SK-N-SH treated with all-trans-retinoic acid at 6 μM for 48 hours (cell line): ENCODE measurements at regions not wholly inside any gene's neighbourhood (a gene's known extent, or its start where the extent isn't known, plus 50 kb on each side); places are given as distances from the start of the nearest gene placed in this dataset.

Source experiments
- ARNTL ChIP-seq: fragments of 450-650 bp; formaldehyde crosslinking; IDR thresholded peaks from 2 replicates; pipeline ENCODE4 v1.5.0; 2020; ENCODE audit warnings: low read depth, mild to moderate bottlenecking, moderate library complexity, borderline replicate concordance
- ESRRG ChIP-seq: fragments of 250-450 bp; sonication (Bioruptor Pico); IDR thresholded peaks from 2 replicates; pipeline ENCODE4 v1.6.1; 2021; ENCODE audit warnings: mild to moderate bottlenecking
- PATZ1 ChIP-seq: fragments of 250-450 bp; sonication (Bioruptor Pico); IDR thresholded peaks from 2 replicates; pipeline ENCODE4 v1.8.0; 2020; ENCODE audit warnings: mild to moderate bottlenecking, moderate library complexity, borderline replicate concordance
- RARB ChIP-seq: fragments of 250-450 bp; sonication (Bioruptor Pico); IDR thresholded peaks from 2 replicates; pipeline ENCODE4 v1.8.0; 2021; ENCODE audit warnings: mild to moderate bottlenecking, moderate library complexity
- SNAI2 ChIP-seq: fragments of 250-450 bp; sonication (Bioruptor Pico); IDR thresholded peaks from 2 replicates; pipeline ENCODE4 v1.5.0; 2020; ENCODE audit warnings: mild to moderate bottlenecking, moderate library complexity
- TOX ChIP-seq: fragments of 250-450 bp; sonication (Bioruptor Pico); IDR thresholded peaks from 2 replicates; pipeline ENCODE4 v1.8.0; 2021; ENCODE audit warnings: mild to moderate bottlenecking, moderate library complexity, borderline replicate concordance
- ZC3H10 ChIP-seq: fragments of 250-450 bp; sonication (Bioruptor Pico); IDR thresholded peaks from 2 replicates; pipeline ENCODE4 v1.5.1; 2021; ENCODE audit warnings: mild to moderate bottlenecking, moderate library complexity
- ZFP3 ChIP-seq: fragments of 250-450 bp; sonication (Bioruptor Pico); IDR thresholded peaks from 2 replicates; pipeline ENCODE4 v1.5.0; 2020; ENCODE audit warnings: mild to moderate bottlenecking, moderate library complexity
- ZNF70 ChIP-seq: fragments of 450-650 bp; formaldehyde crosslinking; IDR thresholded peaks from 2 replicates; pipeline ENCODE4 v1.5.0; 2020; ENCODE audit warnings: mild to moderate bottlenecking, moderate library complexity

GRCh38 chr16:54409982-54410381 lies 123.4 kb upstream of the IRX3 start:
- TF ChIP-seq SNAI2 (no peak), ZFP3 (CRISPR knock-in tag) (no peak), ESRRG (CRISPR knock-in tag) (no peak), TOX (CRISPR knock-in tag) (no peak), ZC3H10 (CRISPR knock-in tag) (no peak), RARB (CRISPR knock-in tag) (no peak), PATZ1 (CRISPR knock-in tag) (no peak), ARNTL (CRISPR knock-in tag) (no peak), ZNF70 (CRISPR knock-in tag) (no peak)
